Stomach (tissue), 8 donors: ENCODE measurements at regions not wholly inside any gene's neighbourhood (a gene's known extent, or its start where the extent isn't known, plus 50 kb on each side); places are given as distances from the start of the nearest gene placed in this dataset.

Experiments
- DNase-seq, 2 donors: peaks; one replicate each; pipeline versions ENCODE4 v3.0.0 to v3.0.0-alpha.2; 2013 to 2019
- H3K27ac ChIP-seq, 5 donors: fragments of 200-600 bp in 4 of 5; sonication (generic) in 4 of 5; one replicate each; pipeline ENCODE4 v1.5.1; 2013 to 2019; ENCODE audit warnings: mild to moderate bottlenecking in 1 of 5, moderate library complexity in 1 of 5
- H3K27me3 ChIP-seq, 3 donors: fragments of 200-600 bp; sonication (generic); one replicate each; pipeline ENCODE4 v1.5.1; 2017 to 2019; ENCODE audit warnings: mixed run types in 1 of 3
- H3K36me3 ChIP-seq, 4 donors: fragments of 200-600 bp; sonication (generic); 1 replicate in 3 of 4; 2 replicates in 1 of 4; pipeline ENCODE4 v1.5.1; 2016 to 2019
- H3K4me1 ChIP-seq, 4 donors: fragments of 200-600 bp; sonication (generic); one replicate each; pipeline ENCODE4 v1.5.1; 2016 to 2019
- H3K4me3 ChIP-seq, 4 donors: fragments of 200-600 bp; sonication (generic) in 3 of 4; one replicate each; pipeline ENCODE4 v1.5.1; 2016 to 2019; ENCODE audit warnings: mild to moderate bottlenecking in 1 of 4
- H3K9me3 ChIP-seq, 4 donors: fragments of 200-600 bp; sonication (generic); one replicate each; pipeline ENCODE4 v1.5.1; 2016 to 2019
- CTCF ChIP-seq, 7 experiments: fragments of 450-650 bp in 4 of 7; fragments of 200-600 bp in 3 of 7; sonication (generic) in 3 of 7; IDR thresholded peaks; one replicate each; pipeline ENCODE4 v1.5.1; 2016 to 2019; ENCODE audit warnings: antibody characterized with exemption in 7 of 7, control low read depth in 2 of 7, mild to moderate bottlenecking in 1 of 7
- EP300 ChIP-seq: sonication (generic); formaldehyde crosslinking; IDR thresholded peaks from one replicate; pipeline ENCODE4 v1.6.1; 2017; ENCODE audit warnings: antibody characterized with exemption
- POLR2A ChIP-seq, 4 donors: fragments of 450-650 bp; IDR thresholded peaks; one replicate each; pipeline ENCODE4 v1.6.1; 2016; ENCODE audit warnings: antibody characterized with exemption in 4 of 4, control low read depth in 2 of 4, mild to moderate bottlenecking in 1 of 4, moderate library complexity in 1 of 4
- POLR2AphosphoS5 ChIP-seq, 3 donors: sonication (generic); formaldehyde crosslinking; IDR thresholded peaks; one replicate each; pipeline ENCODE4 v1.6.1; 2016; ENCODE audit warnings: antibody characterized with exemption in 3 of 3
- WGBS, 5 donors: extraction: QIAGEN DNeasy Blood & Tissue Kit in 3 of 5; methylation state at CpG; one replicate each; pipeline versions ENCODE4 v1.1.5 to v1.1.7; 2013 to 2018; 5-methylcytosine and 5-hydroxymethylcytosine counted together
- intact Hi-C: fragments of 100-400 bp; cut with DNase I; formaldehyde crosslinking; loops from one replicate; pipeline ENCODE4 v1.15.1; 2023; ENCODE audit warnings: low total_unique reads
- donor health status: healthy with polysubstance abuse.
- donor health status: Bipolar disorder and iron deficiency.
- donor health status: healthy.

DNA sequence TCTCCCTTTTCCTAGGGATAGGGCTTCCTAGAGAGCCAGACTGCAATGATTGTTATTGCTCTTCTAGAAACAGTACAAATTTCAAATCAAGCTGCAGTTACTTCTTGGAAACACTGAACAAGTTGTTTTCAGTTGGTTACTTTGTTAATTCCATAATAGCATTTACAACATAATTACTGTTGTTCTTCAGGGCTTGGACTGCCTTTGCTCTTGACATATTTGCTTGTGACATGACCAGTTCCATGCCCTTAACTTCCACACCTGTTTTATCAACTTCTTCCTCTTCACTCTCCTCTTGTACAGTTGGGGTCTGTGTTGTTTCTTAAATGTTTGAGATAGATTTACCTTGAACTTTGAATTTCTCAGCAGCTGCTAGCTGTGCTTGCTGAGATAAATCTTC lies 104.4 kb downstream of the SEC23IP start:
- no peak overlapping the region for H3K4me3 ChIP-seq
- H3K4me1 ChIP-seq = no peaks in the 10 kb centered on the region
- H3K27ac ChIP-seq = no peak overlapping the region
- TF ChIP-seq POLR2A (IDR thresholded peaks at IDR 0.05) (no peak), CTCF (IDR thresholded peaks at IDR 0.05) (no peak), POLR2AphosphoS5 (IDR thresholded peaks at IDR 0.05) (no peak), EP300 (no peak)
- no peaks in the 10 kb centered on the region for H3K36me3 ChIP-seq
- no peak for DNase-seq
- intact Hi-C loops = no loop called here
- peaks cover 0 to 23% (median 7%) of the 10 kb centered on the region in 4 donors for H3K9me3 ChIP-seq
- no peaks in the 10 kb centered on the region for H3K27me3 ChIP-seq

GRCh38 chr10:119997429-119997828 lies 104.9 kb downstream of the SEC23IP start:
- Histone ChIP-seq H3K9me3 (peaks cover 0 to 23% (median 7%) of the 10 kb centered on the region in 4 donors), H3K36me3 (no peaks in the 10 kb centered on the region), H3K27me3 (no peaks in the 10 kb centered on the region), H3K4me1 (no peaks in the 10 kb centered on the region), H3K27ac (no peak overlapping the region), H3K4me3 (no peak overlapping the region)
- intact Hi-C loops = no loop called here
- no peak for DNase-seq
- WGBS, 5 donors = 61 to 73% (median 66%) methylated on average over 2 of the region's 2 CpGs
- TF ChIP-seq CTCF (IDR thresholded peaks at IDR 0.05) (no peak), EP300 (no peak)

- Histone ChIP-seq H3K27me3 (peaks cover 0 to 4% (median 0%) of the 10 kb centered on the region in 3 donors), H3K4me3 (no peak overlapping the region), H3K4me1 (no peaks in the 10 kb centered on the region), H3K36me3 (no peaks in the 10 kb centered on the region), H3K9me3 (peaks cover 0 to 4% (median 0%) of the 10 kb centered on the region in 4 donors), H3K27ac (no peak overlapping the region)
- 74 to 90% (median 86%) methylated on average over 5 of the region's 5 CpGs for WGBS, 5 donors
- intact Hi-C loops = no loop called here
- no peak for DNase-seq
- TF ChIP-seq CTCF (IDR thresholded peaks at IDR 0.05) (no peak), POLR2AphosphoS5 (IDR thresholded peaks at IDR 0.05) (no peak), POLR2A (IDR thresholded peaks at IDR 0.05) (no peak), EP300 (no peak)
Measured at GRCh38 chr10:120002785-120003184, 110.3 kb downstream of the SEC23IP start.

DNA sequence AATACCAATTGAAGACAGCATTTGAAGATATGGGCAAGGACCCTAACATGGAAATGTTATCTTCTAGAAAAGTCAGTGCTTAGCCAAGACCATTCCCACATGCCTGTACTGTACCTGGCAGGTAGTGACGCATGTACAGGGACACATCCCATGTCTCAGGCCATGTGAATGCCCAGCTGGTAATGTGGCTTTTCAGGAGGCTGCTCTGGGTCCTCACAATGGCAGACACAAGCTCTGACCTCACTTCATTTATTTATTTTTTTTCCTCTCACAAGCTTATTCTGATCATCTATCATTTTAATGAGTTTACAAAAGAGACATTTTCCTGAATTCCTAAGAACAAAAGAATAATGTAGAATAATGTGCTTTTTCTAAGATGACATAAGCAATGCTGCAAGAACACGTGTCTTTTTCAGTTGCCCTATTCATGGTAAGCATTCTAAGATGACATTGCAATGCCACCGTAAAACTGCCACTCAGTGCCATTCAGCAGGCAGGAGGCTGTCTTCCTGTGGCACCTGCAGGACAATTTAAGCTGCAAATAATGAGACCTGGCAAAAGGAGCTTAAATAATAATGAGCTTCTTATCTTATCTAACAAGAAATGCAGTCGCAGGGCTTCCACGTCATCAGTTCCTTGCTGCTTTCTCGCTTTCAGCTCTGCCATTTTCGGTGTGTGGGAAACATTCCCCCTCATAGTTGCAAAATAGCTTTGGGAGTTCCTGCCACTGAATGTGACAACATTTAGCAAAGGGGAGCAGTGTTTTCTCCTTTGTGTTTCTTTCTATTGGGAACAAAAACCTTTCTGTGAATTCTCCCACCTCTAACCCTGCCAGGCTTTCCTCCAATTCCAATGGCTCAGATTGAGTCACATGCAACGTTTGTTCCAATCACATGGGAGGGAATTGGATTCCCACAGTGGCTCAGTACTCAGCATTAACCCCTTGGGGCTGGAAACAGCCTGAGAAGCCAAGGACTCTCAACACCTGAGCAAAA lies 113.0 kb downstream of the SEC23IP start:
- Histone ChIP-seq H3K4me3 (peak overlapping the region in 1 of 4 donors; percentile 4), H3K9me3 (no peaks in the 10 kb centered on the region), H3K36me3 (no peaks in the 10 kb centered on the region), H3K27ac (no peak overlapping the region), H3K27me3 (peaks cover 0 to 4% (median 0%) of the 10 kb centered on the region in 3 donors), H3K4me1 (no peaks in the 10 kb centered on the region)
- WGBS, 5 donors = 33 to 44% (median 39%) methylated on average over 8 of the region's 8 CpGs
- intact Hi-C loops = no loop called here
- peak in 1 of 2 donors; percentile 17 for DNase-seq
- no peak for TF ChIP-seq CTCF (IDR thresholded peaks at IDR 0.05)
